ENCODE measurements at regions not wholly inside any gene's neighbourhood (a gene's known extent, or its start where the extent isn't known, plus 50 kb on each side); places are given as distances from the start of the nearest gene placed in this dataset.

GRCh38 chr2:222127660-222128059, 171.1 kb downstream of the PAX3 start:
- TF ChIP-seq CTCF (conservative IDR thresholded peaks at IDR 0.05), result no peak
- no peak for TF ChIP-seq EZH2 (IDR thresholded peaks at IDR 0.05; ENCODE audit: low read depth)

All from PC-9 (cell line).